Nephron (organoid): ENCODE measurements at regions not wholly inside any gene's neighbourhood (a gene's known extent, or its start where the extent isn't known, plus 50 kb on each side); places are given as distances from the start of the nearest gene placed in this dataset.
A peak's percentile ranks its signal among the peaks of the same experiment; 100 is the strongest.

ENCODE experiments used
- H3K27ac Mint-ChIP-seq, 3 experiments: 2 replicates each; pipeline ENCODE4 v1.8.0; 2020; ENCODE audit warnings: mixed read lengths in 3 of 3, mild to moderate bottlenecking in 2 of 3, moderate library complexity in 1 of 3
- H3K27me3 Mint-ChIP-seq: 2 replicates; pipeline ENCODE4 v1.8.0; 2021; ENCODE audit warnings: low read depth, mild to moderate bottlenecking, moderate library complexity, mixed read lengths
- H3K36me3 Mint-ChIP-seq: 2 replicates; pipeline ENCODE4 v1.8.0; 2020; ENCODE audit warnings: low read depth, mixed read lengths
- H3K4me1 Mint-ChIP-seq: 2 replicates; pipeline ENCODE4 v1.8.0; 2020; ENCODE audit warnings: mixed read lengths
- H3K4me3 Mint-ChIP-seq, 3 experiments: 2 replicates each; pipeline ENCODE4 v1.8.0; 2020; ENCODE audit warnings: mild to moderate bottlenecking in 3 of 3, mixed read lengths in 3 of 3, moderate library complexity in 2 of 3
- H3K9me3 Mint-ChIP-seq: 2 replicates; pipeline ENCODE4 v1.8.0; 2020; ENCODE audit warnings: mixed read lengths
- TF ChIP-seq, protein P1 (sequence below), 3 experiments: fragments of 200-600 bp; sonication (generic); IDR thresholded peaks; one replicate each; pipeline ENCODE4 v1.5.0; 2021; ENCODE audit warnings: antibody characterized with exemption in 3 of 3; ENCODE audit not compliant: unreplicated experiment in 3 of 3

GRCh38 chr15:95363646-95364045 is 966.9 kb upstream of the NR2F2 start:
- peaks cover 6% of the 10 kb centered on the region for H3K9me3 Mint-ChIP-seq
- H3K27ac Mint-ChIP-seq: peak overlapping the region; percentile 77 to 98 (median 96)
- H3K36me3 Mint-ChIP-seq: peaks cover 4% of the 10 kb centered on the region
- TF ChIP-seq, protein P1, sequence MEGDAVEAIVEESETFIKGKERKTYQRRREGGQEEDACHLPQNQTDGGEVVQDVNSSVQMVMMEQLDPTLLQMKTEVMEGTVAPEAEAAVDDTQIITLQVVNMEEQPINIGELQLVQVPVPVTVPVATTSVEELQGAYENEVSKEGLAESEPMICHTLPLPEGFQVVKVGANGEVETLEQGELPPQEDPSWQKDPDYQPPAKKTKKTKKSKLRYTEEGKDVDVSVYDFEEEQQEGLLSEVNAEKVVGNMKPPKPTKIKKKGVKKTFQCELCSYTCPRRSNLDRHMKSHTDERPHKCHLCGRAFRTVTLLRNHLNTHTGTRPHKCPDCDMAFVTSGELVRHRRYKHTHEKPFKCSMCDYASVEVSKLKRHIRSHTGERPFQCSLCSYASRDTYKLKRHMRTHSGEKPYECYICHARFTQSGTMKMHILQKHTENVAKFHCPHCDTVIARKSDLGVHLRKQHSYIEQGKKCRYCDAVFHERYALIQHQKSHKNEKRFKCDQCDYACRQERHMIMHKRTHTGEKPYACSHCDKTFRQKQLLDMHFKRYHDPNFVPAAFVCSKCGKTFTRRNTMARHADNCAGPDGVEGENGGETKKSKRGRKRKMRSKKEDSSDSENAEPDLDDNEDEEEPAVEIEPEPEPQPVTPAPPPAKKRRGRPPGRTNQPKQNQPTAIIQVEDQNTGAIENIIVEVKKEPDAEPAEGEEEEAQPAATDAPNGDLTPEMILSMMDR (IDR thresholded peaks at IDR 0.05; ENCODE audit: unreplicated experiment in 3 of 3): no peak
- H3K4me1 Mint-ChIP-seq: peaks cover 58% of the 10 kb centered on the region
- H3K27me3 Mint-ChIP-seq: peaks cover 2% of the 10 kb centered on the region
- H3K4me3 Mint-ChIP-seq: no peak overlapping the region

DNA sequence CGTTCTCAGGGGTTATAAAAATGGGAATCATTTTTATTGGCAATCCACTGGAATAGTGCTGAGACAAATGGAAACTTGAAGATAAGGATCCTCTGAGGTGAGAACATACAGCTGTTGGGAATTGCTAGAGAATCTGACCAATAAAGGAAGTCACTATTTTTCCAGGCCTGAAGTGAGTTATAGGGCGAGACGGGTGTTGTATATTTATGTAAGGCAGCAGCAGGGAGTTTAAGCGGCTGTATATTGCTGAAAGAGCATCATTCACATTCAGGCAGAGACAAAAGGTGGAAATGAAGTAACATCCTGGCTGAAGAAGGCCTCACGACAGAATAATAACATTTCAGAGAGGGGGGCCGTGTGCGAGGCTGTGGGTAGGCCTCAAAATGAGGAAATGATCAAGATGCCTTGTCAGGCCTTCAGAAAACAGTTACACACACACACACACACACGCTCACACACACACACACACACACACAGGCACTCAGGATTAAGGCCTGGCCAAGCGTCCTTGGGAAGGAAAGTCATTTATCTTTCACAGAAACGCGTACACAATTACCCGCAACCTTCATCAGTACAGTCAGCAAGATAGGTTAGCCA is 964.9 kb upstream of the NR2F2 start:
- TF ChIP-seq, protein P1 (IDR thresholded peaks at IDR 0.05; ENCODE audit: unreplicated experiment in 3 of 3): no peak
- H3K36me3 Mint-ChIP-seq: peaks cover 4% of the 10 kb centered on the region
- H3K4me1 Mint-ChIP-seq: peaks cover 60% of the 10 kb centered on the region
- H3K27ac Mint-ChIP-seq: peak overlapping the region; percentile 96 to 98 (median 97)
- H3K4me3 Mint-ChIP-seq: no peak overlapping the region
- peaks cover 2% of the 10 kb centered on the region for H3K9me3 Mint-ChIP-seq
- peaks cover 6% of the 10 kb centered on the region for H3K27me3 Mint-ChIP-seq

DNA sequence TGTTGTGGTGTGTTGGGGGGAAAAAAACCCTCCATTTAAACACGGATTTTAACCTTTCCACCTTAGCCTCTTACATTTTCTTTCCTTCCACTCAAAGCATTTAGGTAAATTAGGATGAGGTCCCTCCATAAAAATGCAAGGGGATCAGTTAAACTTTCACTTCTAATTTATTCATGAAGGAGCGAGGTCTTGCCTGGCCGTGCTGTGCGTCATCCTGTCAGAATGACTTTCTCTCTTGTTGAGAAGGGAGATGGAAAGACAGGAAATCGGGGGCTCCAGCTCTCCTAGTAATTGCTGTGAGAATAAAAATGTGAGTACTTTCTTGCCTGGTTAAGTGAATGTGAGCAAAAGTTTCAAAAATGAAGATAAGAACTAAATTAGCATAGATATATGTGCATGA is 962.3 kb upstream of the NR2F2 start:
- H3K4me3 Mint-ChIP-seq: peak overlapping the region in 1 of 3 experiments; percentile 0
- H3K4me1 Mint-ChIP-seq: peaks cover 56% of the 10 kb centered on the region
- peaks cover 6% of the 10 kb centered on the region for H3K27me3 Mint-ChIP-seq
- H3K27ac Mint-ChIP-seq: peak overlapping the region; percentile 65 to 98 (median 96)
- no peaks in the 10 kb centered on the region for H3K36me3 Mint-ChIP-seq
- TF ChIP-seq, protein P1 (IDR thresholded peaks at IDR 0.05; ENCODE audit: unreplicated experiment in 3 of 3): no peak
- no peaks in the 10 kb centered on the region for H3K9me3 Mint-ChIP-seq

GRCh38 chr15:95368755-95369601 is 961.5 kb upstream of the NR2F2 start:
- H3K27me3 Mint-ChIP-seq: peaks cover 6% of the 10 kb centered on the region
- H3K36me3 Mint-ChIP-seq: no peaks in the 10 kb centered on the region
- H3K4me1 Mint-ChIP-seq: peaks cover 48% of the 10 kb centered on the region
- H3K4me3 Mint-ChIP-seq: peak overlapping the region; percentile 10 to 55 (median 41)
- H3K9me3 Mint-ChIP-seq: no peaks in the 10 kb centered on the region
- TF ChIP-seq, protein P1 (IDR thresholded peaks at IDR 0.05; ENCODE audit: unreplicated experiment in 3 of 3): no peak
- H3K27ac Mint-ChIP-seq: peak overlapping the region; percentile 96 to 98 (median 97)

- Mint-ChIP-seq H3K4me1 (peaks cover 40% of the 10 kb centered on the region), H3K36me3 (no peaks in the 10 kb centered on the region), H3K27ac (peak overlapping the region in 2 of 3 experiments; percentile 25 to 45), H3K9me3 (no peaks in the 10 kb centered on the region), H3K4me3 (no peak overlapping the region), H3K27me3 (peaks cover 6% of the 10 kb centered on the region)
- TF ChIP-seq, protein P1 (IDR thresholded peaks at IDR 0.05; ENCODE audit: unreplicated experiment in 3 of 3): no peak
Observed at GRCh38 chr15:95370291-95370690, 960.2 kb upstream of the NR2F2 start.
